ENCODE measurements at regions not wholly inside any gene's neighbourhood (a gene's known extent, or its start where the extent isn't known, plus 50 kb on each side); places are given as distances from the start of the nearest gene placed in this dataset.
"Not testable (repeated sequence)": the region's sequence is repeated elsewhere in the genome, so short reads cannot be mapped to it uniquely, and the experiment has no call there.

DNA sequence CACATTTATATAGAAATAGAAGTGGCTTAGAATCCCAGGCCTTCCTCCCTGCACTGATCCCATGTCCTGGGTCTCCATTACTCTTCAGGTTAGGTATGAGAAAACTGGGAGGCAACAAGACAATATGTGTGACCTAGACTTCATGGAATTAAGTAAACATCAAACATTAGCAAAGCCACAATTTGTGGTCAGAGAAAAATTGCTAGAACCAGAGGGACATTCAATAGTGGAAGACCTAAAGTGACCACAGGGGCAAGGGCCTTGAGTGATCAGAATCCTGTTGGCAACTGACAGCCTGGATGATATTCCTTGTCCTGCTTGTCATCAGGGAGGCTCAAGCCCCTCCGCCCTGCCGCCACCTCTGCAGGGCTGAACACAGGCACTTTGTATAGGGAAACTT is 322.8 kb upstream of the CTNNB1 start:
- no peak for DNase-seq (ENCODE audit: low read depth in 4 of 4, low spot score in 3 of 4)

GRCh38 chr3:40877631-40878463 is 321.5 kb upstream of the CTNNB1 start:
- peak in 3 of 4 donors; percentile 2 to 13 (median 5) for DNase-seq (ENCODE audit: low read depth in 4 of 4, low spot score in 3 of 4)

DNA sequence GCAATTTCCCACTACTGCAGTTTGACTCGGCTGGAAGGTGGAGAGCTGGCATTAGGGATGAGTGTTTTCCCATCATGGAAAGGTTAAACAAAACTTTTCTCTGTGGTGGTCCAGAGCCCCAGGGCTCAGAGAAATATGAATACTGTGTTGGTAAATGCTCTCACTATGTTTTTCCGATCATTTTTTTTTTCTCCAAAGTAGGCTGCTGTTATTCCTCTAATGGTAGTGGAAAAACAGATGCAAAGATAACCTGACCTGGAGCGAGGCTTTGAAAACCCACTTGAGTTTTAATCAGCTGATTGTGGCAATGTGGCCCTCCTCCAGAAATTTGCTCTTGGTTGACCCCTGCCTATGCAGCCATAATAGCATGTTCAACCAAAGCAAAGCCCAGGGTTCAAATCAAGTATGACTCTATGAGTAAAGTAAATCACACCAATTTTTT is 320.8 kb upstream of the CTNNB1 start:
- DNase-seq (ENCODE audit: low read depth in 4 of 4, low spot score in 3 of 4) = no peak

GRCh38 chr3:40885430-40885829 is 313.9 kb upstream of the CTNNB1 start:
- DNase-seq (ENCODE audit: low read depth in 4 of 4, low spot score in 3 of 4) = no peak

DNA sequence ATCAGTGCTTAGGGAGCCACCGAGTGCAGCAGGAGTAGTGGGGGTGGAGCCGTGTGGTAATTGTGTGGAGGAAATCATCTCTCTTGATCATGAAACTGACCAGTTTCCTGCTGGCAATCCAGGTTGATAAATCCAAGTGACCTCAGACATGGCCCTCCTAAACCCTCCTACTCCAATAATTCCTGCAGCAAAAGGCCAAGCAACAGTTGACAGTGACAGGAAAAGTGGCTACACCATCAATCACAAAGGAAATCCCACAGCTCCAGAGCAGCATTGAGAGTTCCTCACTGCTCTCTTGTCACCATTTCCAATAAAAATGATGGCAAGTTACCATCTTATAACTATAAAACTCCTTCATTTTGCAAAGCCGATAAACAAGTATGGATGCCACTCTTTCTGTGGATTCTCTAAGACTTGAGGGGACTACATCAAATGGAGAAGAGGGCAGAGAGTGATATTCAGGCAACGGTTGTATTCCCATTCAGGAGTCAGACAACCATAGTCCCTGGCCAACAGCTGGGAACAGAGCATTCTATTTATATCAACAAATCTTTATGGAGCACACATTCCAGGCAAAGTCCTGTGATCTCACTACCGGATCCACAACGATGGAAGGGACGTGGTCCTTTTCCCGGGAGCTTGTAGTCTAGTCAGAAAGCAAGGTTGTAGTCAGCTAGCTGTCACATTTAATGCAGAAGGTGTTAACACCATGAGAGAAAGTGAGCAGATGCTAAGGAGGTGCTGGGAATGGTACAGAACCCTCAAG is 312.5 kb upstream of the CTNNB1 start:
- DNase-seq (ENCODE audit: low read depth in 4 of 4, low spot score in 3 of 4) = no peak

- DNase-seq (ENCODE audit: low read depth in 4 of 4, low spot score in 3 of 4) = no peak
Measured at GRCh38 chr3:40891186-40891585, 308.1 kb upstream of the CTNNB1 start.

- DNase-seq (ENCODE audit: low read depth in 4 of 4, low spot score in 3 of 4) = no peak
Measured at GRCh38 chr3:40895109-40895508, 304.2 kb upstream of the CTNNB1 start.

DNA sequence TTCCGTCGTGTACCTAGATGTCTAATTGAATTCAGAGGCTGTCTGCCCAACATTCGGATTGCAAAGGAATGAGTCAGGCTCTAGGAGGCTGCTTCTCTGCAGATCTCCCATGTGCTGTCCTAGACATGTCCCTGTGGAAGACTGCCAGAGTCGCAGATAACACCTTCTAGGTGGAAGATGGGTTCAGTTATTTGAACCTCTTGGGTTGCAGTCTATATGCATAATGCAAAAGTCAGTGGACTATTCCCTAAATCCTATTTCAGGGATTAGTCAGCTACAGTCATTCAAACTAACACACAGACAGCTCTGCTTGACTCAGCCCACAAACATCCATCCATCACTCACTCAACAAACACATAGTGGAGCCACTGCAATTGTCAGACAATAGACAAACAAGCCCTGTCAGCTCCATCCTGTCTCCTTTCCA is 300.0 kb upstream of the CTNNB1 start:
- DNase-seq (ENCODE audit: low read depth in 4 of 4, low spot score in 3 of 4) = no peak

DNA sequence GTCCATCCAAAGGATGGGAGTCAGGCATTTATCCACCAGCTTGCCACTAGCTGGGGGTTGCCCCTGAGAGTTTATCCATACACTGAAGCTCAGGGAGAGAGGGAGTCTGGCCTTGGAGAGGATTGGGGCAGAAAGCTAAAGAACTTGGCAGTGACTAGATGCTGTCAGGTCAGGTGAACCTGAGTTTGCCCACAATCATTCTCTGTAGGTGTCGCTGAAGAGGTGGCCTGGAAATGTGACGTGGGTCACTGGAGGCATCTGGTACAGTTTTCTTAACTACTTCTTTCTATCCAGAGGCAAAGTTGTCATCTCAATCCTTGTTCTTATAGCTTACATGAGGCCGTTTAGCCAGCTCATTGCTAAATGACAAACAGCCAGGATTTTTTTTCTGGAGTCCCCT is 298.0 kb upstream of the CTNNB1 start:
- DNase-seq (ENCODE audit: low read depth in 4 of 4, low spot score in 3 of 4) = no peak

DNA sequence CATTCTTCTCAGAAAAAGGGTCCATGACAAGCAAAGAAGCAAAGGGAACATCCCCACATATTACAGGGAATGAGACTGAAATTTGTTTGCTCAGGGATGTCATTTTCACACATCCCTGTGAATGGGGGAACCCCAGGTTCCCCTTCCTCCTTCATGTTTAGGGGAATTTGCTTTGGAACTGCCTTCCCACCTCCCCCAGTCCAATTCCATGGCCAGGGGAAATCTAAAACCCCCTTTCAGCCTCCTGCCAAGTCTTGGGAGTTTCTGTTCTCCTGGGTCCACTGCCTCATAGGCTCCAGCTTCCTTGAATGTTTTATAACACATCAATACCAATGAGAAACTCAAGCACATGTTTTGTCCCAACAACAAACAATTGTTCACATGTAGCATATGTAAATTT is 297.5 kb upstream of the CTNNB1 start:
- DNase-seq (ENCODE audit: low read depth in 4 of 4, low spot score in 3 of 4) = no peak

- not testable (repeated sequence) for DNase-seq (ENCODE audit: low read depth in 4 of 4, low spot score in 3 of 4)
Measured at GRCh38 chr3:40907907-40908465, 291.3 kb upstream of the CTNNB1 start.

- no peak for DNase-seq (ENCODE audit: low read depth in 4 of 4, low spot score in 3 of 4)
Measured at GRCh38 chr3:40908612-40909011, 290.7 kb upstream of the CTNNB1 start.

DNA sequence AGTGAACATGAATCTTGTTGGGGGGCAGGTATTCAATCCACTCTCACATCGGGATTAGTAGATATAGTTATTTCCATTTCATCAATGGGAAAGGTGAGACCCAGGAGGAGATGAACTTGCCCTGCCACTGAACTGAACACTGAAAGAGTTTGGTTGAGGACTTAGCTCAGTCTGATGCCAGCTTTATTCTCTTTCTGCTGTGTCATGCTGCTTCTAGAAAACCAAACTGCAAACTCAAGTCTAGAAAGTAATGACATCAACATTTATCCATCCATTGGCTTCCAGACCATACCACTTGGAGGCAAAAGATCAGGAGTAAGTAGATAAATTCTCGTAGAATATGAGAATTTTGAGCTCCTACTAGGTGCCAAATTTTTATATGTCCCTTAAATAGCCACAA is 288.0 kb upstream of the CTNNB1 start:
- no peak for DNase-seq (ENCODE audit: low read depth in 4 of 4, low spot score in 3 of 4)

DNA sequence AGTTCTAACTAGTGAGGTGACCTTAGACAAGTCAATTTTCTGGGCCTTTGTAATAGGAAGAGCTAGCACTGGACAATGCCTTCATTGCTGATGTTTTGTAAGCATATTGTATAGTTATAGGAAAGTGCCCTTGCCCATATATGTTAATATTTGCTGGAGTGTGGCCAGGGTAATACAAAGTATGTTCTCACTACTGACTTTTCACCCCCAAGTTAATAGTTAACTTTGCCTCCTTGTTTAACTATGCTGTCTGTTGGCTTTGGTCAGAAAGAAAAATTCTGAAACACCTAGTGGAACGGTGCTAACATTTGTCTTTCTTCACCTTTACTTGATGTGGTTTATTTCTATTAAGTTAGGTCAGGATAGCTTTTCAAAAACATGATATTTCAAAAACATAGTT is 287.4 kb upstream of the CTNNB1 start:
- DNase-seq (ENCODE audit: low read depth in 4 of 4, low spot score in 3 of 4) = peak in 1 of 4 donors; percentile 40

DNA sequence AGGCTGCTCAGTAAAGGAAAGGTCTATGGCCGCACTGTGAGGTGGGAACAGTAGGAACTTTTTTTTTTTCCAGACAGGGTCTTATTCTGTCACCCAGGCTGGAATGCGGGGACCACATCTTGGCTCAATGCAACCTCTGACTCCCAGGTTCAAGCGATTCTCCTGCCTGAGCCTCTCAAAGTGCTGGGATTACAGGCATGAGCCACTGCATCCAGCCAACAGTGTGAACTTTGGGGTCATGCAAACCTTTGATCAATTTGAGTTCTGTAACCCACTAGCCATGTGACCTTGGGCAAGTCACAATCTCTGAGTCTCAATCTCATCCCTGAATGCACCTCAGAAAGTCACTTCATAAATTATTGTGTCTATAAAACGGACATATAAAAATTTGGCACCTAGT is 286.8 kb upstream of the CTNNB1 start:
- no peak for DNase-seq (ENCODE audit: low read depth in 4 of 4, low spot score in 3 of 4)

- DNase-seq (ENCODE audit: low read depth in 4 of 4, low spot score in 3 of 4) = no peak
Measured at GRCh38 chr3:40913192-40913591, 286.1 kb upstream of the CTNNB1 start.

GRCh38 chr3:40913641-40914040 is 285.7 kb upstream of the CTNNB1 start:
- DNase-seq (ENCODE audit: low read depth in 4 of 4, low spot score in 3 of 4) = no peak

DNA sequence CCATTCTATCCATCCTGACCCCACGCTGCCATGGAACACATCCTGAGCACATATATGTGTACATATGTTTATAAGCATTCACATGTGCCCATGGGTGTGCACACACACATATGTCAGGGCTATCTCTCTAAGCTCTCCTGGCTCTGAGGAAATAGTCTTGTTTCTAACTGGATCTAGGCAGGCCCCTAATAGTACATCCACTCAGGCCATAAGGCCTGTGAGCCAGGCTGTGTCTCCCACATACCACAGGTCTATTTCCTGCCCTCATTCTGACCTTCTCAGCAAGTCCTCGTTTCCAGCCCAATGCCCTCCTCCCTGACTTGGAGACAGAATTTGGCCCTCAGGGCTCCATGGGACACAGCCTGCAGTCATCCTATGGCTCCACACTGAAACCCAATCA is 284.8 kb upstream of the CTNNB1 start:
- DNase-seq (ENCODE audit: low read depth in 4 of 4, low spot score in 3 of 4) = no peak

DNA sequence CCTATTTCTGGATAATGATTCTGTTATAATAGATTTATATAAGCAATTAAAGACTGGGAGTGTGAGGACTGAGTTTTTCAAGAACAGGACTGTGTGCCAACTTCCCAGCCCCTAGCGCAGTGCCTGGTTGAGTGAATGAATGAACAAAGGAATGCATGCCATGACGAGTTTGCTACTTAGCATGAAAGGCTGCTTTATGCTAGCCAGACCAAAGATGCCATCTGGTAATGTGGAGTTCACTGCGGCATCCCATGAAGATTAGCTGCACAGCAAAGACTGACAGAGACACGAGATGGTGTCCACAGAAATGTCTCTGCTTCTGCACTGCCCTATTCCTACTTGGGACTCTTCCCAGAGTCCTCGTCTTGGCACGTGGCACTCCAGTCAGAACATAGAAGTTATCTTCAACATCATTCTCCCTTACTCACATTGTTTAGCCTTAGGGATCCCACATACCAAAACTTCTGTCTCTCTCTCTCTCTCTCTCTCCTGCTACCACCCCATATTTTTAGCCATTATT is 283.9 kb upstream of the CTNNB1 start:
- DNase-seq (ENCODE audit: low read depth in 4 of 4, low spot score in 3 of 4) = no peak

- no peak for DNase-seq (ENCODE audit: low read depth in 4 of 4, low spot score in 3 of 4)
Measured at GRCh38 chr3:40920041-40920440, 279.3 kb upstream of the CTNNB1 start.

GRCh38 chr3:40921251-40921650 is 278.1 kb upstream of the CTNNB1 start:
- DNase-seq (ENCODE audit: low read depth in 4 of 4, low spot score in 3 of 4) = no peak

Measured in right renal pelvis (tissue), 4 donors.